ENCODE measurements at regions not wholly inside any gene's neighbourhood (a gene's known extent, or its start where the extent isn't known, plus 50 kb on each side); places are given as distances from the start of the nearest gene placed in this dataset.

GRCh38 chr4:77232653-77233052, 75.6 kb downstream of the CCNG2 start:
- no peak overlapping the region for H3K27ac ChIP-seq
- no peaks in the 10 kb centered on the region for H3K36me3 ChIP-seq
- in situ Hi-C loops (cut with MboI; ENCODE audit: low pct_ligation_motif_present in 1 of 4, low pct_unique_long_range_greater_than_20kb in 1 of 4, low sequenced_read_pairs in 3 of 4) (no loop called here), intact Hi-C loops (cut with DNase I; ENCODE audit: low total_unique reads) (no loop called here)
- no peak overlapping the region for H3K4me3 ChIP-seq
- DNase-seq = no peak
- H3K27me3 ChIP-seq = no peaks in the 10 kb centered on the region
- no peaks in the 10 kb centered on the region for H3K4me1 ChIP-seq
- no peak for TF ChIP-seq EP300 (IDR thresholded peaks at IDR 0.05; ENCODE audit: low read depth)
- no peak for TF ChIP-seq CTCF (IDR thresholded peaks at IDR 0.05)
- no peak for TF ChIP-seq POLR2A (IDR thresholded peaks at IDR 0.05)
- TF ChIP-seq POLR2AphosphoS5 (IDR thresholded peaks at IDR 0.05) = no peak
- WGBS, 2 donors (ENCODE audit: low coverage in 1 of 2) = 74% methylated on average over 4 of the region's 4 CpGs; no CpG with 5 or more reads in 1 of the 2 donors
- no peaks in the 10 kb centered on the region for H3K9me3 ChIP-seq

GRCh38 chr4:77235289-77235854, 78.4 kb downstream of the CCNG2 start:
- WGBS, 2 donors (ENCODE audit: low coverage in 1 of 2) = 65 to 100% methylated on average over 2 of the region's 2 CpGs
- no peaks in the 10 kb centered on the region for H3K36me3 ChIP-seq
- no peaks in the 10 kb centered on the region for H3K27me3 ChIP-seq
- no peaks in the 10 kb centered on the region for H3K9me3 ChIP-seq
- TF ChIP-seq EP300 (IDR thresholded peaks at IDR 0.05; ENCODE audit: low read depth) (no peak), POLR2A (IDR thresholded peaks at IDR 0.05) (no peak), CTCF (IDR thresholded peaks at IDR 0.05) (no peak), POLR2AphosphoS5 (IDR thresholded peaks at IDR 0.05) (no peak)
- no peak overlapping the region for H3K27ac ChIP-seq
- intact Hi-C loops (cut with DNase I; ENCODE audit: low total_unique reads) (no loop called here), in situ Hi-C loops (cut with MboI; ENCODE audit: low pct_ligation_motif_present in 1 of 4, low pct_unique_long_range_greater_than_20kb in 1 of 4, low sequenced_read_pairs in 3 of 4) (loop anchor here in 1 of 4 donors (5.0 kb wide), 1 partner anchor 122 kb away; no protein-coding TSS in a partner anchor)
- no peak for DNase-seq
- H3K4me3 ChIP-seq = no peak overlapping the region
- H3K4me1 ChIP-seq = no peaks in the 10 kb centered on the region

- TF ChIP-seq CTCF (IDR thresholded peaks at IDR 0.05) (no peak), POLR2A (IDR thresholded peaks at IDR 0.05) (no peak), POLR2AphosphoS5 (IDR thresholded peaks at IDR 0.05) (no peak), EP300 (IDR thresholded peaks at IDR 0.05; ENCODE audit: low read depth) (no peak)
- no peaks in the 10 kb centered on the region for H3K4me1 ChIP-seq
- H3K9me3 ChIP-seq = no peaks in the 10 kb centered on the region
- in situ Hi-C loops (cut with MboI; ENCODE audit: low pct_ligation_motif_present in 1 of 4, low pct_unique_long_range_greater_than_20kb in 1 of 4, low sequenced_read_pairs in 3 of 4) (loop anchor here in 1 of 4 donors (5.0 kb wide), 1 partner anchor 120 kb away; no protein-coding TSS in a partner anchor), intact Hi-C loops (cut with DNase I; ENCODE audit: low total_unique reads) (no loop called here)
- DNase-seq = no peak
- no peak overlapping the region for H3K4me3 ChIP-seq
- H3K27ac ChIP-seq = no peak overlapping the region
- no peaks in the 10 kb centered on the region for H3K27me3 ChIP-seq
- no peaks in the 10 kb centered on the region for H3K36me3 ChIP-seq
- 66% methylated on average over 3 of the region's 3 CpGs; no CpG with 5 or more reads in 1 of the 2 donors for WGBS, 2 donors (ENCODE audit: low coverage in 1 of 2)
Measured at GRCh38 chr4:77236806-77237205, 79.8 kb downstream of the CCNG2 start.

GRCh38 chr4:77240469-77241066, 83.6 kb downstream of the CCNG2 start:
- Histone ChIP-seq H3K27ac (no peak overlapping the region), H3K4me1 (no peaks in the 10 kb centered on the region), H3K4me3 (no peak overlapping the region), H3K27me3 (no peaks in the 10 kb centered on the region), H3K9me3 (no peaks in the 10 kb centered on the region), H3K36me3 (no peaks in the 10 kb centered on the region)
- in situ Hi-C loops (cut with MboI; ENCODE audit: low pct_ligation_motif_present in 1 of 4, low pct_unique_long_range_greater_than_20kb in 1 of 4, low sequenced_read_pairs in 3 of 4) (loop anchor here in 2 of 4 donors (10.0 kb wide), 1 partner anchor 114 kb away; no protein-coding TSS in a partner anchor), intact Hi-C loops (cut with DNase I; ENCODE audit: low total_unique reads) (no loop called here)
- peak; percentile 62 for DNase-seq
- TF ChIP-seq EP300 (IDR thresholded peaks at IDR 0.05; ENCODE audit: low read depth) = no peak
- peak; percentile 51 to 75 (median 66) for TF ChIP-seq CTCF (IDR thresholded peaks at IDR 0.05)
- 29 to 37% methylated on average over 8 to 10 of the region's 10 CpGs for WGBS, 2 donors (ENCODE audit: low coverage in 1 of 2)
